ENCODE measurements at regions not wholly inside any gene's neighbourhood (a gene's known extent, or its start where the extent isn't known, plus 50 kb on each side); places are given as distances from the start of the nearest gene placed in this dataset.

- no peaks in the 10 kb centered on the region for H3K36me3 ChIP-seq
- no peak overlapping the region for H3K27ac ChIP-seq
- intact Hi-C loops (cut with DNase I; ENCODE audit: low total_unique reads): no loop called here
- H3K4me1 ChIP-seq: no peaks in the 10 kb centered on the region
- DNase-seq (ENCODE audit: low spot score in 2 of 2): no peak
- H3K4me3 ChIP-seq: no peak overlapping the region
- no peaks in the 10 kb centered on the region for H3K27me3 ChIP-seq
- no peak for TF ChIP-seq CTCF (IDR thresholded peaks at IDR 0.05)
- no peak for TF ChIP-seq POLR2A (IDR thresholded peaks at IDR 0.05)
- TF ChIP-seq POLR2AphosphoS5 (IDR thresholded peaks at IDR 0.05): no peak
- H3K9me3 ChIP-seq: no peaks in the 10 kb centered on the region
Measured at GRCh38 chr5:12413585-12413984, 509.3 kb upstream of the CTNND2 start.

- Histone ChIP-seq H3K27ac (no peak overlapping the region), H3K9me3 (no peaks in the 10 kb centered on the region), H3K4me3 (no peak overlapping the region), H3K27me3 (no peaks in the 10 kb centered on the region), H3K4me1 (no peaks in the 10 kb centered on the region), H3K36me3 (no peaks in the 10 kb centered on the region)
- TF ChIP-seq POLR2AphosphoS5 (IDR thresholded peaks at IDR 0.05) (no peak), POLR2A (IDR thresholded peaks at IDR 0.05) (no peak), CTCF (IDR thresholded peaks at IDR 0.05) (no peak)
- intact Hi-C loops (cut with DNase I; ENCODE audit: low total_unique reads): no loop called here
- no peak for DNase-seq (ENCODE audit: low spot score in 2 of 2)
Measured at GRCh38 chr5:12413075-12413474, 508.8 kb upstream of the CTNND2 start.

GRCh38 chr5:12399868-12400267 is 495.6 kb upstream of the CTNND2 start:
- Histone ChIP-seq H3K27me3 (no peaks in the 10 kb centered on the region), H3K4me1 (no peaks in the 10 kb centered on the region), H3K36me3 (no peaks in the 10 kb centered on the region), H3K4me3 (no peak overlapping the region), H3K9me3 (no peaks in the 10 kb centered on the region), H3K27ac (no peak overlapping the region)
- DNase-seq (ENCODE audit: low spot score in 2 of 2): no peak
- TF ChIP-seq CTCF (IDR thresholded peaks at IDR 0.05): no peak
- TF ChIP-seq POLR2A (IDR thresholded peaks at IDR 0.05): no peak
- no peak for TF ChIP-seq POLR2AphosphoS5 (IDR thresholded peaks at IDR 0.05)
- intact Hi-C loops (cut with DNase I; ENCODE audit: low total_unique reads): no loop called here

GRCh38 chr5:12392246-12392645 is 488.0 kb upstream of the CTNND2 start:
- Histone ChIP-seq H3K27me3 (no peaks in the 10 kb centered on the region), H3K4me3 (no peak overlapping the region), H3K9me3 (no peaks in the 10 kb centered on the region), H3K27ac (no peak overlapping the region), H3K4me1 (no peaks in the 10 kb centered on the region), H3K36me3 (no peaks in the 10 kb centered on the region)
- TF ChIP-seq POLR2AphosphoS5 (IDR thresholded peaks at IDR 0.05): no peak
- no peak for TF ChIP-seq CTCF (IDR thresholded peaks at IDR 0.05)
- no peak for TF ChIP-seq POLR2A (IDR thresholded peaks at IDR 0.05)
- no peak for DNase-seq (ENCODE audit: low spot score in 2 of 2)
- intact Hi-C loops (cut with DNase I; ENCODE audit: low total_unique reads): no loop called here

GRCh38 chr5:12385095-12385494 is 480.8 kb upstream of the CTNND2 start:
- no peak for DNase-seq (ENCODE audit: low spot score in 2 of 2)
- intact Hi-C loops (cut with DNase I; ENCODE audit: low total_unique reads): no loop called here
- H3K4me3 ChIP-seq: no peak overlapping the region
- no peaks in the 10 kb centered on the region for H3K36me3 ChIP-seq
- no peaks in the 10 kb centered on the region for H3K4me1 ChIP-seq
- TF ChIP-seq POLR2AphosphoS5 (IDR thresholded peaks at IDR 0.05): no peak
- TF ChIP-seq CTCF (IDR thresholded peaks at IDR 0.05): no peak
- TF ChIP-seq POLR2A (IDR thresholded peaks at IDR 0.05): no peak
- no peak overlapping the region for H3K27ac ChIP-seq
- H3K9me3 ChIP-seq: peaks cover 0 to 4% of the 10 kb centered on the region in 2 donors
- H3K27me3 ChIP-seq: no peaks in the 10 kb centered on the region

All from breast epithelium (tissue), 4 donors.